ENCODE measurements at regions not wholly inside any gene's neighbourhood (a gene's known extent, or its start where the extent isn't known, plus 50 kb on each side); places are given as distances from the start of the nearest gene placed in this dataset.

GRCh38 chr3:95939235-95939809 lies 875.1 kb upstream of the EPHA6 start:
- H3K27ac ChIP-seq (ENCODE audit: low read length): no peak overlapping the region
- no peaks in the 10 kb centered on the region for H3K27me3 ChIP-seq (ENCODE audit: control insufficient read depth, insufficient read depth, low read length)
- 96% methylated on average over 2 of the region's 4 CpGs for WGBS (ENCODE audit: insufficient coverage)
- H3K4me3 ChIP-seq (ENCODE audit: low read length): no peak overlapping the region
- Mint-ChIP-seq H3K4me1 (no peaks in the 10 kb centered on the region), H3K4me3 (no peak overlapping the region), H3K9me3 (peaks cover 20 to 35% of the 10 kb centered on the region in 2 donors), H3K27ac (no peak overlapping the region), H3K27me3 (ENCODE audit: low read depth in 2 of 2) (no peaks in the 10 kb centered on the region), H3K36me3 (no peaks in the 10 kb centered on the region)
- no peak for TF ChIP-seq CTCF (IDR thresholded peaks at IDR 0.05)
- peaks cover 3% of the 10 kb centered on the region for H3K9me3 ChIP-seq (ENCODE audit: control insufficient read depth, insufficient read depth, low read length)
- intact Hi-C loops (cut with micrococcal nuclease): no loop called here
- DNase-seq (no peak), ATAC-seq (no peak)
- H3K4me1 ChIP-seq (ENCODE audit: control insufficient read depth, insufficient read depth, low read length): no peaks in the 10 kb centered on the region
- H3K36me3 ChIP-seq (ENCODE audit: control insufficient read depth, insufficient read depth, low read length): no peaks in the 10 kb centered on the region

- H3K27me3 Mint-ChIP-seq (ENCODE audit: low read depth in 2 of 2): no peaks in the 10 kb centered on the region
- WGBS (ENCODE audit: insufficient coverage): 86% methylated on average over 1 of the region's 2 CpGs
- DNase-seq: no peak
- no peaks in the 10 kb centered on the region for H3K4me1 ChIP-seq (ENCODE audit: control insufficient read depth, insufficient read depth, low read length)
- H3K27ac Mint-ChIP-seq: no peak overlapping the region
- intact Hi-C loops (cut with micrococcal nuclease): no loop called here
- no peak overlapping the region for H3K27ac ChIP-seq (ENCODE audit: low read length)
- TF ChIP-seq CTCF (IDR thresholded peaks at IDR 0.05): no peak
- no peaks in the 10 kb centered on the region for H3K4me1 Mint-ChIP-seq
- H3K4me3 Mint-ChIP-seq: no peak overlapping the region
- H3K27me3 ChIP-seq (ENCODE audit: control insufficient read depth, insufficient read depth, low read length): no peaks in the 10 kb centered on the region
- no peak overlapping the region for H3K4me3 ChIP-seq (ENCODE audit: low read length)
- H3K36me3 ChIP-seq (ENCODE audit: control insufficient read depth, insufficient read depth, low read length): no peaks in the 10 kb centered on the region
- peaks cover 11 to 12% of the 10 kb centered on the region in 2 donors for H3K9me3 Mint-ChIP-seq
- no peak for ATAC-seq
- H3K36me3 Mint-ChIP-seq: no peaks in the 10 kb centered on the region
- no peaks in the 10 kb centered on the region for H3K9me3 ChIP-seq (ENCODE audit: control insufficient read depth, insufficient read depth, low read length)
Observed at GRCh38 chr3:95965704-95966336, 848.6 kb upstream of the EPHA6 start.

- Mint-ChIP-seq H3K27me3 (ENCODE audit: low read depth in 2 of 2) (no peaks in the 10 kb centered on the region), H3K9me3 (peaks cover 11 to 21% of the 10 kb centered on the region in 2 donors)
- WGBS (ENCODE audit: insufficient coverage): 89% methylated on average over 2 of the region's 2 CpGs
Observed at GRCh38 chr3:95971573-95971972, 842.8 kb upstream of the EPHA6 start.

More at GRCh38 chr3:95971573-95971972, 842.8 kb upstream of the EPHA6 start:
- DNase-seq (no peak), ATAC-seq (no peak)
- Mint-ChIP-seq H3K36me3 (no peaks in the 10 kb centered on the region), H3K4me3 (no peak overlapping the region), H3K4me1 (no peaks in the 10 kb centered on the region), H3K27ac (no peak overlapping the region)
- Histone ChIP-seq H3K4me1 (ENCODE audit: control insufficient read depth, insufficient read depth, low read length) (no peaks in the 10 kb centered on the region), H3K27me3 (ENCODE audit: control insufficient read depth, insufficient read depth, low read length) (no peaks in the 10 kb centered on the region), H3K27ac (ENCODE audit: low read length) (no peak overlapping the region), H3K9me3 (ENCODE audit: control insufficient read depth, insufficient read depth, low read length) (peaks cover 5% of the 10 kb centered on the region), H3K4me3 (ENCODE audit: low read length) (no peak overlapping the region), H3K36me3 (ENCODE audit: control insufficient read depth, insufficient read depth, low read length) (no peaks in the 10 kb centered on the region)
- intact Hi-C loops (cut with micrococcal nuclease): no loop called here
- no peak for TF ChIP-seq CTCF (IDR thresholded peaks at IDR 0.05)

Data from natural killer cell (primary cell).